ENCODE measurements at regions not wholly inside any gene's neighbourhood (a gene's known extent, or its start where the extent isn't known, plus 50 kb on each side); places are given as distances from the start of the nearest gene placed in this dataset.
A peak's percentile ranks its signal among the peaks of the same experiment; 100 is the strongest.

- no peak for DNase-seq (ENCODE audit: low read depth)
Measured at GRCh38 chr1:106111044-106111443, 945.4 kb upstream of the PRMT6 start.

DNA sequence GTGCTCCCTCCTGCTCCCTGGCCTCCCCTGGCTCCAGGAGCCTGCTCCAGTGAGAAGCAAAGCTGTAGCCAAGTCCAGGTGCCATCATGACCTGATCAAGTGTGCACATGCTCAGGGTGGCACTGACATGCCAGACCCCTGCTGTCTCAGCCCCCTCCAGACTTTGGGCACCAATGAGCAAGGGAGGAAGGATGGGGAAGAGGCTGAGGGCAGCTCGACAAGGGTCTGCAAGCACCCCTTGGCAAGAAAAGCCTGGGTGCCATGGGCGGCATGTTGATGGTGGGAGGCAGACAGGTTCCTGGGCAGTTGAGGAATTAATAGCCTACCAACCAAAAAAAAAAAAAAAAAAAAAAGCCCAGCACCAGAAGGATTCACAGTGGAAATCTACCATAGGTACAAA lies 942.6 kb upstream of the PRMT6 start:
- DNase-seq (ENCODE audit: low read depth) = no peak

DNA sequence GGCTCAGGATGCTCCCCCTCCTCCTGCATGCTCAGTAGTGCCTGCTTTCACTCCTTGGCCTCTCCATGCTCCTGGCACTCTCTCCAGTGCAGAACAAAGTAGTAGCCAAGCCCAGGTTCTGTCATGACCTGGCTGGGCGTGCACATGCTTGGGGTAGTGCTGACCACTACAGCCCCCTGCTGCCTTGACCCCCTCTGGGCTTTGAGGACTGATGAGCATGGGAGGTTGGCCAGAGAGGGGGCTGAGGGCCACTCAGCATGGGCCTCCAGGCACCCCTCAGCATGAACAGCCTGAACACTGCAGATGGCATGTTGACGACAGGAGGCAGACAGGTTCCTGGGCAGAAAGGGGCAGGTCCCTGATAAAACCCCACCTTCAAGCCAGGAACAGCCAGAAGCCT lies 935.7 kb upstream of the PRMT6 start:
- no peak for DNase-seq (ENCODE audit: low read depth)

DNA sequence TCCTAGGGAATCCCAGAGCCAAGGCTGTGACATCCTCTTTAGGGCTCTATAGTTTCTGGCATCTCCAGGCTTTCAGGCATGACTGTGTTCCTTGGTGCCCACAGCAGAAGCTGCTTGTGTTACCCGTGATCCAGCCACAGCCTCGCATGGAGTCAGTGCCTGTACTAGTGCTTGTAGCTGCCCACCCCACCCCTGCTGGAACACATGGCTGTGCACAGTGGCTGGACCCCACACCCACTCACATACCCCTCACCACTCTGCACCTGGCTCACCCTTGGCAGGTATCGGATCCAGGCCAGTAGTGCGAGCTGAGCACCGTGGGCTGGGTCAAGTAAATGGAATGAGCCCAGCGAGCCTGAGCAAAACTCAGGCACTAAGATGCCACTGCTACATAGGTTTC lies 934.7 kb upstream of the PRMT6 start:
- DNase-seq (ENCODE audit: low read depth) = no peak

DNA sequence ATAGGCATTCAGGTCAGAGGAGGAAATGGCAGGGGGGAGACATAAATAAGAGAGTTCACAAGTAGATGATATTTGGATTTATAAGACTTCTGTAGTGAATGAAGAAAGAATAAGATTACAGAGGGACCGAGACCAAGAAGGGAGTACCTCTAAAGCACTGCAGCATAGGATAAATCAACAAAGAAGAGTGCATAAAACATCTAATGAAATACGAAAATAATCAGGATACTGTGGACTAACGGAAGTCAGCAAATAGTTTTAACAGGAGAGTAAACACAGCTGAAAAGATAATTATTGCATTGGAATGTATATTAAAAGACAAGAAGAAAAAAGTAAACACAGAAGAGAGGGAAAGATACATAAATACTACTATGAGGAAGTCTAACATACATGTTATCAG lies 921.9 kb upstream of the PRMT6 start:
- no peak for DNase-seq (ENCODE audit: low read depth)

- DNase-seq (ENCODE audit: low read depth) = no peak
Measured at GRCh38 chr1:106173101-106173500, 883.4 kb upstream of the PRMT6 start.

DNA sequence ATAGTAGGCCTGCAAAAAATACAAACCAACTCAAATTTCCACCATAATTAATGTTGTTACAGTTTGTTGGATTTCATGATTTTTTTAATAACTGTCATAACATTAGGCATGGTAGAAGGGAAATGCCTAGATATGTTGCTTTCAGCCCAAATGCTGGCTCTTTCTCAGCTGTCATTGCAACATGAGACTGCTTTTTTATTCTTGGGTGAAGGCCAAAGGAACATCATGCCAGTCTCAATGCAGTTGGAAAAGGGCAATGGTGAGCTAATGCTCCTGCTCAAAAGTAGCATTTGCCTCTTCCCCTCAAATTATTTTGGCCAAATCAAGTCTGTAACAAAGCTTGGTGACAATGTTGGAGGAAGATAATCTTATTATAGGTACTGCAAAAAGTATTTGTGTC lies 877.7 kb upstream of the PRMT6 start:
- no peak for DNase-seq (ENCODE audit: low read depth)

DNA sequence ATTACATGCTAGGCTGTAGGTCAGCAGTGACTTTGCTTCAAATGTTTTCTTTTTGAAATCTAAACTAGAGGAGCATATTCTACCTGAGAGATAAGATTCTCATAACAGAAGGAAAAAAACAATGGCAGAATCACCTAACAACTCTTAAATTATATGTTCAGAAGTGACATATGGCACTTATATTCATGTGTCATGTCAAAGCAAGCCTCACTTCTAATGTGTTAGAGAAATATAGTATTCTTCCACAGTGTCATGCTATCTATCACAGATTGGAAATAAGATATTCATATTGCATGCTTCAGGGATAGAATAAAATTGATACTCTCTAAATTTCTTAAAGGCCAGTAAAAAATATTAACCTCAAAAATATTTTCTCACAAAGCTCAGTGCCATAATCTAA lies 874.6 kb upstream of the PRMT6 start:
- DNase-seq (ENCODE audit: low read depth) = no peak

DNA sequence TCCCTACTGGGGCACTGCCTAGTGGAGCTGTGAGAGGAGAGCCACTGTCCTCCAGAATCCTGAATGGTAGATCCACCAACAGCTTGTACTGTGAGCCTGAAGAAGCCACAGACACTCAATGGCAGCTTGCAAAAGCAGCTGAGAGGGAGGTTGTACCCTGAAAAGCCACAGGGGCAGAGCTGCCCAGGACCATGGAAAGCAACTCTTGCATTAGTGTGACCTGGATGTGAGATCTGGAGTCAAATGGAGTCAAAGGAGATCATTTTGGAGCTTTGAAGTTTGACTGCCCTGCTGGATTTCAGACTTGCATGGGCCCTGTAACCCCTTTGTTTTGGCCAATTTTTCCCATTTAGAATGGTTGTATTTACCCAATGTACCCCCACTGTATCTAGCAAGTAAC lies 871.4 kb upstream of the PRMT6 start:
- DNase-seq (ENCODE audit: low read depth) = no peak

GRCh38 chr1:106189780-106190179 lies 866.7 kb upstream of the PRMT6 start:
- DNase-seq (ENCODE audit: low read depth) = no peak

GRCh38 chr1:106194206-106194605 lies 862.3 kb upstream of the PRMT6 start:
- no peak for DNase-seq (ENCODE audit: low read depth)

GRCh38 chr1:106200711-106201110 lies 855.8 kb upstream of the PRMT6 start:
- no peak for DNase-seq (ENCODE audit: low read depth)

GRCh38 chr1:106207185-106207584 lies 849.3 kb upstream of the PRMT6 start:
- DNase-seq (ENCODE audit: low read depth) = no peak

DNA sequence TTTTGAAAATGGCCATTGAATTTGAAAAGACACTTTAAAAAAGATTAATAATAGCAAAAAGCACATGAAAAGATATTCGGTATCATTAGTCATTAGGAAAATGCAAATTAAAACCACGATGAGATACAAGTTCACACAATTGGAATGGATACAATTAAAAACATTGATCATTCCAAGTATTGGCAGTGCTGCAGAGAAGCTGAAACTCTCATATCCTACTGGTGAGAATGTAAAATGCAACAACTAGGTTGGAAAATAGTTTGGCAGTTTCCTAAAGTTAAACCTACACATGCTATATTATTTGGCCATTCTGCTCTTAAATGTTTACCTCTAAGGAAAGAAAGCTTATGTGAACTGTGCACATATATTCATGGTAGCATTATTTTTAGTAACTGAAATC lies 838.7 kb upstream of the PRMT6 start:
- DNase-seq (ENCODE audit: low read depth) = no peak

DNA sequence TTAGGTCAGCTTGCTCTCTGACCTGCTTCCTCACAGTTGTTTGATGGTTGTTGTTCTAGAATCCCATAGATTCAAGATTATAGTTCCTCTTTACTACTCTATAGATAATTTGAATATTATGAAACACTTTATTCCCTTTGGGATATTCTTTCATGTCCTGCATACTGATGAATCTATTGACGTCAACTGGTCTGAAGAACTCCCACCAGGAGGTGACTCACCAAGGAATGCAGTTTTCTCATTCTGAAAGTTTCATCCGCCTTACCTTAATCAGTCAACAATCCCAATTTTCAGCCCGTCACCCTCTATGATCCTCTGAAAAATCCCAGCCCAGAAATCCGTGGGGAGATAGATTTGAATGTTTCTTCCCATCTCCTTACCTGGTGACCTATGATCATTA lies 834.1 kb upstream of the PRMT6 start:
- DNase-seq (ENCODE audit: low read depth) = peak; percentile 45

DNA sequence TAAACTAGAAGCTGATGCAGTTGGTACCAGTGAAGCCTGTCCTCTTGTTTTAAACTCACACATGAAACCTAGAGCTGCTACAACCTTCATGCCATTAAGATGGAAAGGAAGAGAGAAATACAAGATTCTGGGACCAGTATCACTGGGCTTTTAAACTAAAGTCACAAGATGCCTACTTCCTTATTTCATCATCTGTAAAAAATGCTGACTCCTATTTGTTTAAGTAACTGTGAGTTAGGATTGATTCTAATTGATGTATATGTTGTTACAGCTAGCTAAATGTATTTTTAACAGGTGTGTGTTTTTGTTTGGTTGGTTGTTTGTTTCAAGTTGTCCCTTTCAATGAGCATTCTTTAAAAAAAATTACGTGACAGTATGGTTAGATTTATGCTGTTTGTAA lies 833.3 kb upstream of the PRMT6 start:
- DNase-seq (ENCODE audit: low read depth) = peak; percentile 2

GRCh38 chr1:106224426-106224825 lies 832.0 kb upstream of the PRMT6 start:
- DNase-seq (ENCODE audit: low read depth) = peak; percentile 25

DNA sequence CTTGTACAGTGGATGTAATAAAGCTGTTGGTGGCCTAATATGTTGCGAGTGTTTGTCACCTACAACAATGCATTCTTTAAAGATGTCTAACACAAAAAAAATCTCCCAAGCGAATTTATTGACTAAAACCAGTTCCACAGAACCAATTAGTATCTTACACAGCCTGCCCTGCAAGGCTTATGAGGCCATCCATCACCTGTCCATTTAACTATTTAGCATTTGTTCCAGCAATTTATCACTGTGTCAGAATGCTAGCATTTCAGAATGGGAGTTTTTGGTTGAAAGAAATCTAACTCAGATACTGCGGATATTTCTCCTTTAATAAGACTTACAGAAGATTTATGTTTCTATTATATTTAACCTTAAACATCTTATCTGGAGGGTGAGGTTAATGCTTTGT lies 831.1 kb upstream of the PRMT6 start:
- DNase-seq (ENCODE audit: low read depth) = no peak

DNA sequence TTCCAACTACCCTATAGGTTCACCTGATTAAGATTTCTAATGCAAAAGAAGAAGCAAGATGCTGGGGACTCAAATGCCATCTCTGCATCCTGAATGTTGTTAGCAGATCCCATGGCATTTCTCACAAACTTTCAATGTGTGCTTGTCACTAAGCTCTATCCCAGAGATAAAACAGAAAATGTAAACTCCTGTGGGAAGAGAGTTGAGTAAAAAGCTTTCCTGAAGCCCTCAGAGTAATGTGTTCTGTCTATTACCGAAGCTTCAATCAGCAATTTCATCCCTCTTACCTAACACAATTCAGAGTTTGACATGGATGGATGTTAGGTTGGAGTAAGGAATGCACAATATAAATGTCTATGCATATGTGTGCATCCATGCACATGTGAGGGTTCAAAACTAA lies 829.9 kb upstream of the PRMT6 start:
- no peak for DNase-seq (ENCODE audit: low read depth)

DNA sequence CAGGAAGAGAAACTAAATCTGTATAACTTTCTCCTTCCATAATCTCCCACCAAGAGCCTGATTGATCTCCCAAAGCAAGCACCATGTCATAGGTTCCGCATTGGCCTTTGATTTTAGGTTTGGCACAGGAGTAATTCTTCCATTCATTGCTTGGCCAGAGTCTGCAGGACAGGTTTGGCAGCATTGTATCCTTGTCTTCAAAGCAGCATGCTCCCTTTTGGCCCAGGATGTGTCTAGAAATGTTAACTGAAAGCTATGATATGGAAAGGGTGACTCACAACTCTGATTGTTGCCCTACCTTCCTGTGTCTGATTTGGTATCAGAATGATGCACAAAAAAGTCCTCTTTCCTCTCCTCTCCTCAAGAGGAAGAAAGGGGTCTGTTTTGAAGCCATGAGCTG lies 824.3 kb upstream of the PRMT6 start:
- DNase-seq (ENCODE audit: low read depth) = peak; percentile 4

- DNase-seq (ENCODE audit: low read depth) = peak; percentile 18
Measured at GRCh38 chr1:106233511-106233910, 823.0 kb upstream of the PRMT6 start.

- DNase-seq (ENCODE audit: low read depth) = no peak
Measured at GRCh38 chr1:106249365-106249764, 807.1 kb upstream of the PRMT6 start.

GRCh38 chr1:106249810-106250209 lies 806.7 kb upstream of the PRMT6 start:
- DNase-seq (ENCODE audit: low read depth) = no peak

- peak; percentile 8 for DNase-seq (ENCODE audit: low read depth)
Measured at GRCh38 chr1:106254748-106255147, 801.7 kb upstream of the PRMT6 start.

GRCh38 chr1:106266786-106267185 lies 789.7 kb upstream of the PRMT6 start:
- no peak for DNase-seq (ENCODE audit: low read depth)

All from iris pigment epithelial cell (primary cell).